OCI-LY1 (cell line): ENCODE measurements at regions not wholly inside any gene's neighbourhood (a gene's known extent, or its start where the extent isn't known, plus 50 kb on each side); places are given as distances from the start of the nearest gene placed in this dataset.

Experiments used
- CTCF ChIP-seq: fragments of 200-600 bp; sonication (generic), shearing (Covaris generic); IDR thresholded peaks from 2 replicates; pipeline ENCODE4 v1.5.1; 2017; ENCODE audit warnings: mild to moderate bottlenecking, antibody characterized with exemption, low read length, moderate library complexity, mixed read lengths
- EZH2 ChIP-seq: fragments of 200-600 bp; sonication (generic), shearing (Covaris generic); IDR thresholded peaks from 2 replicates; pipeline ENCODE4 v1.8.0; 2017; ENCODE audit warnings: borderline replicate concordance, mixed run types, mild to moderate bottlenecking, antibody characterized with exemption, low read length, moderate library complexity, mixed read lengths

GRCh38 chr6:15148356-15148946 is 97.4 kb upstream of the JARID2 start:
- TF ChIP-seq CTCF: no peak
- no peak for TF ChIP-seq EZH2
